ENCODE measurements at regions not wholly inside any gene's neighbourhood (a gene's known extent, or its start where the extent isn't known, plus 50 kb on each side); places are given as distances from the start of the nearest gene placed in this dataset.

- H3K4me3 ChIP-seq: no peak overlapping the region
- ATAC-seq: no peak
- H3K4me3 Mint-ChIP-seq: no peak overlapping the region
- H3K79me2 ChIP-seq (replicated peaks; ENCODE audit: insufficient read depth): no peaks in the 10 kb centered on the region
- H3K27ac ChIP-seq (ENCODE audit: low read depth): no peak overlapping the region
- TF ChIP-seq EZH2phosphoT487 (IDR thresholded peaks at IDR 0.05; ENCODE audit: unreplicated experiment) (no peak), STAT1 (IDR thresholded peaks at IDR 0.05; ENCODE audit: unreplicated experiment) (no peak), ZNF114 (CRISPR knock-in tag; IDR thresholded peaks at IDR 0.05) (no peak), ETS1 (IDR thresholded peaks at IDR 0.05) (no peak), NANOG (IDR thresholded peaks at IDR 0.05; ENCODE audit: borderline replicate concordance) (no peak), EZH2 (IDR thresholded peaks at IDR 0.05; ENCODE audit: low read depth, unreplicated experiment) (no peak), ZNF331 (CRISPR knock-in tag; IDR thresholded peaks at IDR 0.05; ENCODE audit: low read depth) (no peak), JUNB (IDR thresholded peaks at IDR 0.05; ENCODE audit: unreplicated experiment) (no peak), CREB1 (CRISPR knock-in tag; IDR thresholded peaks at IDR 0.05; ENCODE audit: low read depth) (no peak), POLR2AphosphoS5 (IDR thresholded peaks at IDR 0.05; ENCODE audit: low read depth) (no peak)
- TF ChIP-seq, protein P1, sequence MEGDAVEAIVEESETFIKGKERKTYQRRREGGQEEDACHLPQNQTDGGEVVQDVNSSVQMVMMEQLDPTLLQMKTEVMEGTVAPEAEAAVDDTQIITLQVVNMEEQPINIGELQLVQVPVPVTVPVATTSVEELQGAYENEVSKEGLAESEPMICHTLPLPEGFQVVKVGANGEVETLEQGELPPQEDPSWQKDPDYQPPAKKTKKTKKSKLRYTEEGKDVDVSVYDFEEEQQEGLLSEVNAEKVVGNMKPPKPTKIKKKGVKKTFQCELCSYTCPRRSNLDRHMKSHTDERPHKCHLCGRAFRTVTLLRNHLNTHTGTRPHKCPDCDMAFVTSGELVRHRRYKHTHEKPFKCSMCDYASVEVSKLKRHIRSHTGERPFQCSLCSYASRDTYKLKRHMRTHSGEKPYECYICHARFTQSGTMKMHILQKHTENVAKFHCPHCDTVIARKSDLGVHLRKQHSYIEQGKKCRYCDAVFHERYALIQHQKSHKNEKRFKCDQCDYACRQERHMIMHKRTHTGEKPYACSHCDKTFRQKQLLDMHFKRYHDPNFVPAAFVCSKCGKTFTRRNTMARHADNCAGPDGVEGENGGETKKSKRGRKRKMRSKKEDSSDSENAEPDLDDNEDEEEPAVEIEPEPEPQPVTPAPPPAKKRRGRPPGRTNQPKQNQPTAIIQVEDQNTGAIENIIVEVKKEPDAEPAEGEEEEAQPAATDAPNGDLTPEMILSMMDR (conservative IDR thresholded peaks at IDR 0.05; ENCODE audit: low read depth in 2 of 2): no peak
- TF ChIP-seq, protein P2, sequence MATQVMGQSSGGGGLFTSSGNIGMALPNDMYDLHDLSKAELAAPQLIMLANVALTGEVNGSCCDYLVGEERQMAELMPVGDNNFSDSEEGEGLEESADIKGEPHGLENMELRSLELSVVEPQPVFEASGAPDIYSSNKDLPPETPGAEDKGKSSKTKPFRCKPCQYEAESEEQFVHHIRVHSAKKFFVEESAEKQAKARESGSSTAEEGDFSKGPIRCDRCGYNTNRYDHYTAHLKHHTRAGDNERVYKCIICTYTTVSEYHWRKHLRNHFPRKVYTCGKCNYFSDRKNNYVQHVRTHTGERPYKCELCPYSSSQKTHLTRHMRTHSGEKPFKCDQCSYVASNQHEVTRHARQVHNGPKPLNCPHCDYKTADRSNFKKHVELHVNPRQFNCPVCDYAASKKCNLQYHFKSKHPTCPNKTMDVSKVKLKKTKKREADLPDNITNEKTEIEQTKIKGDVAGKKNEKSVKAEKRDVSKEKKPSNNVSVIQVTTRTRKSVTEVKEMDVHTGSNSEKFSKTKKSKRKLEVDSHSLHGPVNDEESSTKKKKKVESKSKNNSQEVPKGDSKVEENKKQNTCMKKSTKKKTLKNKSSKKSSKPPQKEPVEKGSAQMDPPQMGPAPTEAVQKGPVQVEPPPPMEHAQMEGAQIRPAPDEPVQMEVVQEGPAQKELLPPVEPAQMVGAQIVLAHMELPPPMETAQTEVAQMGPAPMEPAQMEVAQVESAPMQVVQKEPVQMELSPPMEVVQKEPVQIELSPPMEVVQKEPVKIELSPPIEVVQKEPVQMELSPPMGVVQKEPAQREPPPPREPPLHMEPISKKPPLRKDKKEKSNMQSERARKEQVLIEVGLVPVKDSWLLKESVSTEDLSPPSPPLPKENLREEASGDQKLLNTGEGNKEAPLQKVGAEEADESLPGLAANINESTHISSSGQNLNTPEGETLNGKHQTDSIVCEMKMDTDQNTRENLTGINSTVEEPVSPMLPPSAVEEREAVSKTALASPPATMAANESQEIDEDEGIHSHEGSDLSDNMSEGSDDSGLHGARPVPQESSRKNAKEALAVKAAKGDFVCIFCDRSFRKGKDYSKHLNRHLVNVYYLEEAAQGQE (IDR thresholded peaks at IDR 0.05; ENCODE audit: unreplicated experiment): no peak
- TF ChIP-seq, protein P3, sequence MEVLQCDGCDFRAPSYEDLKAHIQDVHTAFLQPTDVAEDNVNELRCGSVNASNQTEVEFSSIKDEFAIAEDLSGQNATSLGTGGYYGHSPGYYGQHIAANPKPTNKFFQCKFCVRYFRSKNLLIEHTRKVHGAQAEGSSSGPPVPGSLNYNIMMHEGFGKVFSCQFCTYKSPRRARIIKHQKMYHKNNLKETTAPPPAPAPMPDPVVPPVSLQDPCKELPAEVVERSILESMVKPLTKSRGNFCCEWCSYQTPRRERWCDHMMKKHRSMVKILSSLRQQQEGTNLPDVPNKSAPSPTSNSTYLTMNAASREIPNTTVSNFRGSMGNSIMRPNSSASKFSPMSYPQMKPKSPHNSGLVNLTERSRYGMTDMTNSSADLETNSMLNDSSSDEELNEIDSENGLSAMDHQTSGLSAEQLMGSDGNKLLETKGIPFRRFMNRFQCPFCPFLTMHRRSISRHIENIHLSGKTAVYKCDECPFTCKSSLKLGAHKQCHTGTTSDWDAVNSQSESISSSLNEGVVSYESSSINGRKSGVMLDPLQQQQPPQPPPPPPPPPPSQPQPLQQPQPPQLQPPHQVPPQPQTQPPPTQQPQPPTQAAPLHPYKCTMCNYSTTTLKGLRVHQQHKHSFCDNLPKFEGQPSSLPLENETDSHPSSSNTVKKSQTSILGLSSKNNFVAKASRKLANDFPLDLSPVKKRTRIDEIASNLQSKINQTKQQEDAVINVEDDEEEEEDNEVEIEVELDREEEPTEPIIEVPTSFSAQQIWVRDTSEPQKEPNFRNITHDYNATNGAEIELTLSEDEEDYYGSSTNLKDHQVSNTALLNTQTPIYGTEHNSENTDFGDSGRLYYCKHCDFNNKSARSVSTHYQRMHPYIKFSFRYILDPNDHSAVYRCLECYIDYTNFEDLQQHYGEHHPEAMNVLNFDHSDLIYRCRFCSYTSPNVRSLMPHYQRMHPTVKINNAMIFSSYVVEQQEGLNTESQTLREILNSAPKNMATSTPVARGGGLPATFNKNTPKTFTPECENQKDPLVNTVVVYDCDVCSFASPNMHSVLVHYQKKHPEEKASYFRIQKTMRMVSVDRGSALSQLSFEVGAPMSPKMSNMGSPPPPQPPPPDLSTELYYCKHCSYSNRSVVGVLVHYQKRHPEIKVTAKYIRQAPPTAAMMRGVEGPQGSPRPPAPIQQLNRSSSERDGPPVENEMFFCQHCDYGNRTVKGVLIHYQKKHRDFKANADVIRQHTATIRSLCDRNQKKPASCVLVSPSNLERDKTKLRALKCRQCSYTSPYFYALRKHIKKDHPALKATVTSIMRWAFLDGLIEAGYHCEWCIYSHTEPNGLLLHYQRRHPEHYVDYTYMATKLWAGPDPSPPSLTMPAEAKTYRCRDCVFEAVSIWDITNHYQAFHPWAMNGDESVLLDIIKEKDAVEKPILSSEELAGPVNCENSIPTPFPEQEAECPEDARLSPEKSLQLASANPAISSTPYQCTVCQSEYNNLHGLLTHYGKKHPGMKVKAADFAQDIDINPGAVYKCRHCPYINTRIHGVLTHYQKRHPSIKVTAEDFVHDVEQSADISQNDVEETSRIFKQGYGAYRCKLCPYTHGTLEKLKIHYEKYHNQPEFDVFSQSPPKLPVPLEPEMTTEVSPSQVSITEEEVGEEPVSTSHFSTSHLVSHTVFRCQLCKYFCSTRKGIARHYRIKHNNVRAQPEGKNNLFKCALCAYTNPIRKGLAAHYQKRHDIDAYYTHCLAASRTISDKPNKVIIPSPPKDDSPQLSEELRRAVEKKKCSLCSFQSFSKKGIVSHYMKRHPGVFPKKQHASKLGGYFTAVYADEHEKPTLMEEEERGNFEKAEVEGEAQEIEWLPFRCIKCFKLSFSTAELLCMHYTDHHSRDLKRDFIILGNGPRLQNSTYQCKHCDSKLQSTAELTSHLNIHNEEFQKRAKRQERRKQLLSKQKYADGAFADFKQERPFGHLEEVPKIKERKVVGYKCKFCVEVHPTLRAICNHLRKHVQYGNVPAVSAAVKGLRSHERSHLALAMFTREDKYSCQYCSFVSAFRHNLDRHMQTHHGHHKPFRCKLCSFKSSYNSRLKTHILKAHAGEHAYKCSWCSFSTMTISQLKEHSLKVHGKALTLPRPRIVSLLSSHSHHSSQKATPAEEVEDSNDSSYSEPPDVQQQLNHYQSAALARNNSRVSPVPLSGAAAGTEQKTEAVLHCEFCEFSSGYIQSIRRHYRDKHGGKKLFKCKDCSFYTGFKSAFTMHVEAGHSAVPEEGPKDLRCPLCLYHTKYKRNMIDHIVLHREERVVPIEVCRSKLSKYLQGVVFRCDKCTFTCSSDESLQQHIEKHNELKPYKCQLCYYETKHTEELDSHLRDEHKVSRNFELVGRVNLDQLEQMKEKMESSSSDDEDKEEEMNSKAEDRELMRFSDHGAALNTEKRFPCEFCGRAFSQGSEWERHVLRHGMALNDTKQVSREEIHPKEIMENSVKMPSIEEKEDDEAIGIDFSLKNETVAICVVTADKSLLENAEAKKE (CRISPR knock-in tag; IDR thresholded peaks at IDR 0.05): no peak
- no peaks in the 10 kb centered on the region for H3K36me3 ChIP-seq (ENCODE audit: insufficient read depth)
- no peaks in the 10 kb centered on the region for H3K9me3 Mint-ChIP-seq
- no peak for DNase-seq (ENCODE audit: low spot score)
- no peaks in the 10 kb centered on the region for H3K27me3 ChIP-seq (ENCODE audit: insufficient read depth)
- no peaks in the 10 kb centered on the region for H3K9me2 ChIP-seq (ENCODE audit: insufficient read depth)
- no peak overlapping the region for H2AFZ ChIP-seq
- peaks cover 15% of the 10 kb centered on the region; the same call in 2 of the 3 replicates for H3K4me1 Mint-ChIP-seq
- peaks cover 4% of the 10 kb centered on the region; the same call in 1 of the 2 replicates for H3K4me1 ChIP-seq (ENCODE audit: insufficient read depth)
- H3K4me2 ChIP-seq: no peak overlapping the region
- no peaks in the 10 kb centered on the region for H3F3A ChIP-seq (replicated peaks; ENCODE audit: low read depth)
- no peaks in the 10 kb centered on the region for H4K20me1 ChIP-seq (replicated peaks; ENCODE audit: insufficient read depth)
- H3K36me3 Mint-ChIP-seq (ENCODE audit: low read depth): no peaks in the 10 kb centered on the region
- no peak overlapping the region for H3K27ac Mint-ChIP-seq
- no peaks in the 10 kb centered on the region for H3K27me3 Mint-ChIP-seq (ENCODE audit: insufficient read depth, low read depth, poor library complexity)
Measured at GRCh38 chr3:144426366-144426765, 454.7 kb downstream of the DIPK2A start.
